ENCODE measurements at regions not wholly inside any gene's neighbourhood (a gene's known extent, or its start where the extent isn't known, plus 50 kb on each side); places are given as distances from the start of the nearest gene placed in this dataset.

GRCh38 chr3:116897382-116897781 lies 187.8 kb downstream of the TUSC7 start:
- TF ChIP-seq POLR2A (IDR thresholded peaks at IDR 0.05) (no peak), CTCF (IDR thresholded peaks at IDR 0.05) (no peak)
- WGBS, 2 donors = 76 to 83% methylated on average over 3 of the region's 3 CpGs
- intact Hi-C loops (cut with DNase I; ENCODE audit: low total_unique reads) = no loop called here
- no peak overlapping the region for H3K4me3 ChIP-seq (ENCODE audit: low read depth, poor library complexity, severe bottlenecking)
- DNase-seq (ENCODE audit: low spot score in 2 of 2) = no peak

- DNase-seq (ENCODE audit: low spot score in 2 of 2) = no peak
- H3K4me3 ChIP-seq (ENCODE audit: low read depth, poor library complexity, severe bottlenecking) = no peak overlapping the region
- WGBS, 2 donors = 72 to 78% methylated on average over 4 of the region's 4 CpGs
- TF ChIP-seq CTCF (IDR thresholded peaks at IDR 0.05) (no peak), POLR2A (IDR thresholded peaks at IDR 0.05) (no peak)
- intact Hi-C loops (cut with DNase I; ENCODE audit: low total_unique reads) = no loop called here
These were observed 189.7 kb downstream of the TUSC7 start for GRCh38 chr3:116899253-116899652.

- intact Hi-C loops (cut with DNase I; ENCODE audit: low total_unique reads) = no loop called here
- H3K4me3 ChIP-seq (ENCODE audit: low read depth, poor library complexity, severe bottlenecking) = no peak overlapping the region
- no peak for DNase-seq (ENCODE audit: low spot score in 2 of 2)
- WGBS, 2 donors = 84 to 88% methylated on average over 3 of the region's 3 CpGs
- TF ChIP-seq POLR2A (IDR thresholded peaks at IDR 0.05) = no peak
- TF ChIP-seq CTCF (IDR thresholded peaks at IDR 0.05) = no peak
These were observed 195.8 kb downstream of the TUSC7 start for GRCh38 chr3:116905334-116905733.

- WGBS, 2 donors = 76 to 81% methylated on average over 2 of the region's 2 CpGs
- TF ChIP-seq POLR2A (IDR thresholded peaks at IDR 0.05) (no peak), CTCF (IDR thresholded peaks at IDR 0.05) (no peak)
- no peak overlapping the region for H3K4me3 ChIP-seq (ENCODE audit: low read depth, poor library complexity, severe bottlenecking)
- intact Hi-C loops (cut with DNase I; ENCODE audit: low total_unique reads) = no loop called here
- DNase-seq (ENCODE audit: low spot score in 2 of 2) = no peak
These were observed 196.2 kb downstream of the TUSC7 start for GRCh38 chr3:116905794-116906193.

- TF ChIP-seq CTCF (IDR thresholded peaks at IDR 0.05) (no peak), POLR2A (IDR thresholded peaks at IDR 0.05) (no peak)
- DNase-seq (ENCODE audit: low spot score in 2 of 2) = no peak
- intact Hi-C loops (cut with DNase I; ENCODE audit: low total_unique reads) = no loop called here
- H3K4me3 ChIP-seq (ENCODE audit: low read depth, poor library complexity, severe bottlenecking) = no peak overlapping the region
- WGBS, 2 donors = 68 to 79% methylated on average over 1 of the region's 1 CpG
These were observed 202.5 kb downstream of the TUSC7 start for GRCh38 chr3:116912116-116912515.

- no peak for DNase-seq (ENCODE audit: low spot score in 2 of 2)
- 51% methylated on average over 2 of the region's 2 CpGs for WGBS, 2 donors
- intact Hi-C loops (cut with DNase I; ENCODE audit: low total_unique reads) = no loop called here
- no peak overlapping the region for H3K4me3 ChIP-seq (ENCODE audit: low read depth, poor library complexity, severe bottlenecking)
- TF ChIP-seq POLR2A (IDR thresholded peaks at IDR 0.05) (no peak), CTCF (IDR thresholded peaks at IDR 0.05) (no peak)
These were observed 204.4 kb downstream of the TUSC7 start for GRCh38 chr3:116914004-116914403.

All from lower leg skin (tissue), 4 donors.